ENCODE measurements at regions not wholly inside any gene's neighbourhood (a gene's known extent, or its start where the extent isn't known, plus 50 kb on each side); places are given as distances from the start of the nearest gene placed in this dataset.

DNA sequence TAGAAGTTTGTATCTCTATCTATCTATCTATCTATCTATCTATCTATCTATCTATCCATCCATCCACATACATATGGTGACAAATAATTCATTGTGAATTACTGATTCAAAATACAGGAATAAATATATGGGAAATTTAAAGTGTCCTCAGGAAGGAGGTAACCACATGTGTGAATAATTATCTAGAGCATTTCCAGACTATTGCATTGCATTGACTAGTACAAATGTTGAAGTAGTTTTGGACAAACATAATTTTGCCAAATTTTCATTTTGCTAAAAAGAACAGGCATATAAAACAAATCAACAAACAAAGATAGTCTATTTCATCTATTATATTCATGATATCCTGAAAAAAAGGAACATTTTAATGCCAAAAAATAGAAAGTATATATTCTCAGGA, 192.7 kb downstream of the UTRN start:
- ATAC-seq (no peak), DNase-seq (ENCODE audit: low spot score) (no peak)
- no peaks in the 10 kb centered on the region for H3K4me1 ChIP-seq (ENCODE audit: insufficient read depth)
- Mint-ChIP-seq H3K9me3 (no peaks in the 10 kb centered on the region), H3K4me3 (no peak overlapping the region), H3K36me3 (ENCODE audit: low read depth) (peaks cover 22% of the 10 kb centered on the region), H3K4me1 (no peaks in the 10 kb centered on the region), H3K27me3 (ENCODE audit: insufficient read depth, low read depth, poor library complexity) (peaks cover 3% of the 10 kb centered on the region), H3K27ac (no peak overlapping the region)
- H4K20me1 ChIP-seq (replicated peaks; ENCODE audit: insufficient read depth) = no peaks in the 10 kb centered on the region; the same call in 1 of the 2 replicates
- no peaks in the 10 kb centered on the region for H3K9me2 ChIP-seq (ENCODE audit: insufficient read depth)
- H3K27me3 ChIP-seq (ENCODE audit: insufficient read depth) = no peaks in the 10 kb centered on the region
- no peak overlapping the region for H3K4me2 ChIP-seq
- no peak overlapping the region for H3K27ac ChIP-seq (ENCODE audit: low read depth)
- H3K36me3 ChIP-seq (ENCODE audit: insufficient read depth) = peaks cover 9% of the 10 kb centered on the region; the same call in 1 of the 2 replicates
- H3K79me2 ChIP-seq (replicated peaks; ENCODE audit: insufficient read depth) = no peaks in the 10 kb centered on the region
- TF ChIP-seq STAT1 (IDR thresholded peaks at IDR 0.05; ENCODE audit: unreplicated experiment) (no peak), JUNB (IDR thresholded peaks at IDR 0.05; ENCODE audit: unreplicated experiment) (no peak), NANOG (IDR thresholded peaks at IDR 0.05; ENCODE audit: borderline replicate concordance) (no peak), ZNF331 (CRISPR knock-in tag; IDR thresholded peaks at IDR 0.05; ENCODE audit: low read depth) (no peak), EZH2 (IDR thresholded peaks at IDR 0.05; ENCODE audit: low read depth, unreplicated experiment) (no peak), CREB1 (CRISPR knock-in tag; IDR thresholded peaks at IDR 0.05; ENCODE audit: low read depth) (no peak), ZNF114 (CRISPR knock-in tag; IDR thresholded peaks at IDR 0.05) (no peak), EZH2phosphoT487 (IDR thresholded peaks at IDR 0.05; ENCODE audit: unreplicated experiment) (no peak), POLR2AphosphoS5 (IDR thresholded peaks at IDR 0.05; ENCODE audit: low read depth) (no peak)
- TF ChIP-seq, protein P1, sequence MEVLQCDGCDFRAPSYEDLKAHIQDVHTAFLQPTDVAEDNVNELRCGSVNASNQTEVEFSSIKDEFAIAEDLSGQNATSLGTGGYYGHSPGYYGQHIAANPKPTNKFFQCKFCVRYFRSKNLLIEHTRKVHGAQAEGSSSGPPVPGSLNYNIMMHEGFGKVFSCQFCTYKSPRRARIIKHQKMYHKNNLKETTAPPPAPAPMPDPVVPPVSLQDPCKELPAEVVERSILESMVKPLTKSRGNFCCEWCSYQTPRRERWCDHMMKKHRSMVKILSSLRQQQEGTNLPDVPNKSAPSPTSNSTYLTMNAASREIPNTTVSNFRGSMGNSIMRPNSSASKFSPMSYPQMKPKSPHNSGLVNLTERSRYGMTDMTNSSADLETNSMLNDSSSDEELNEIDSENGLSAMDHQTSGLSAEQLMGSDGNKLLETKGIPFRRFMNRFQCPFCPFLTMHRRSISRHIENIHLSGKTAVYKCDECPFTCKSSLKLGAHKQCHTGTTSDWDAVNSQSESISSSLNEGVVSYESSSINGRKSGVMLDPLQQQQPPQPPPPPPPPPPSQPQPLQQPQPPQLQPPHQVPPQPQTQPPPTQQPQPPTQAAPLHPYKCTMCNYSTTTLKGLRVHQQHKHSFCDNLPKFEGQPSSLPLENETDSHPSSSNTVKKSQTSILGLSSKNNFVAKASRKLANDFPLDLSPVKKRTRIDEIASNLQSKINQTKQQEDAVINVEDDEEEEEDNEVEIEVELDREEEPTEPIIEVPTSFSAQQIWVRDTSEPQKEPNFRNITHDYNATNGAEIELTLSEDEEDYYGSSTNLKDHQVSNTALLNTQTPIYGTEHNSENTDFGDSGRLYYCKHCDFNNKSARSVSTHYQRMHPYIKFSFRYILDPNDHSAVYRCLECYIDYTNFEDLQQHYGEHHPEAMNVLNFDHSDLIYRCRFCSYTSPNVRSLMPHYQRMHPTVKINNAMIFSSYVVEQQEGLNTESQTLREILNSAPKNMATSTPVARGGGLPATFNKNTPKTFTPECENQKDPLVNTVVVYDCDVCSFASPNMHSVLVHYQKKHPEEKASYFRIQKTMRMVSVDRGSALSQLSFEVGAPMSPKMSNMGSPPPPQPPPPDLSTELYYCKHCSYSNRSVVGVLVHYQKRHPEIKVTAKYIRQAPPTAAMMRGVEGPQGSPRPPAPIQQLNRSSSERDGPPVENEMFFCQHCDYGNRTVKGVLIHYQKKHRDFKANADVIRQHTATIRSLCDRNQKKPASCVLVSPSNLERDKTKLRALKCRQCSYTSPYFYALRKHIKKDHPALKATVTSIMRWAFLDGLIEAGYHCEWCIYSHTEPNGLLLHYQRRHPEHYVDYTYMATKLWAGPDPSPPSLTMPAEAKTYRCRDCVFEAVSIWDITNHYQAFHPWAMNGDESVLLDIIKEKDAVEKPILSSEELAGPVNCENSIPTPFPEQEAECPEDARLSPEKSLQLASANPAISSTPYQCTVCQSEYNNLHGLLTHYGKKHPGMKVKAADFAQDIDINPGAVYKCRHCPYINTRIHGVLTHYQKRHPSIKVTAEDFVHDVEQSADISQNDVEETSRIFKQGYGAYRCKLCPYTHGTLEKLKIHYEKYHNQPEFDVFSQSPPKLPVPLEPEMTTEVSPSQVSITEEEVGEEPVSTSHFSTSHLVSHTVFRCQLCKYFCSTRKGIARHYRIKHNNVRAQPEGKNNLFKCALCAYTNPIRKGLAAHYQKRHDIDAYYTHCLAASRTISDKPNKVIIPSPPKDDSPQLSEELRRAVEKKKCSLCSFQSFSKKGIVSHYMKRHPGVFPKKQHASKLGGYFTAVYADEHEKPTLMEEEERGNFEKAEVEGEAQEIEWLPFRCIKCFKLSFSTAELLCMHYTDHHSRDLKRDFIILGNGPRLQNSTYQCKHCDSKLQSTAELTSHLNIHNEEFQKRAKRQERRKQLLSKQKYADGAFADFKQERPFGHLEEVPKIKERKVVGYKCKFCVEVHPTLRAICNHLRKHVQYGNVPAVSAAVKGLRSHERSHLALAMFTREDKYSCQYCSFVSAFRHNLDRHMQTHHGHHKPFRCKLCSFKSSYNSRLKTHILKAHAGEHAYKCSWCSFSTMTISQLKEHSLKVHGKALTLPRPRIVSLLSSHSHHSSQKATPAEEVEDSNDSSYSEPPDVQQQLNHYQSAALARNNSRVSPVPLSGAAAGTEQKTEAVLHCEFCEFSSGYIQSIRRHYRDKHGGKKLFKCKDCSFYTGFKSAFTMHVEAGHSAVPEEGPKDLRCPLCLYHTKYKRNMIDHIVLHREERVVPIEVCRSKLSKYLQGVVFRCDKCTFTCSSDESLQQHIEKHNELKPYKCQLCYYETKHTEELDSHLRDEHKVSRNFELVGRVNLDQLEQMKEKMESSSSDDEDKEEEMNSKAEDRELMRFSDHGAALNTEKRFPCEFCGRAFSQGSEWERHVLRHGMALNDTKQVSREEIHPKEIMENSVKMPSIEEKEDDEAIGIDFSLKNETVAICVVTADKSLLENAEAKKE (CRISPR knock-in tag; IDR thresholded peaks at IDR 0.05) = no peak
- TF ChIP-seq, protein P2, sequence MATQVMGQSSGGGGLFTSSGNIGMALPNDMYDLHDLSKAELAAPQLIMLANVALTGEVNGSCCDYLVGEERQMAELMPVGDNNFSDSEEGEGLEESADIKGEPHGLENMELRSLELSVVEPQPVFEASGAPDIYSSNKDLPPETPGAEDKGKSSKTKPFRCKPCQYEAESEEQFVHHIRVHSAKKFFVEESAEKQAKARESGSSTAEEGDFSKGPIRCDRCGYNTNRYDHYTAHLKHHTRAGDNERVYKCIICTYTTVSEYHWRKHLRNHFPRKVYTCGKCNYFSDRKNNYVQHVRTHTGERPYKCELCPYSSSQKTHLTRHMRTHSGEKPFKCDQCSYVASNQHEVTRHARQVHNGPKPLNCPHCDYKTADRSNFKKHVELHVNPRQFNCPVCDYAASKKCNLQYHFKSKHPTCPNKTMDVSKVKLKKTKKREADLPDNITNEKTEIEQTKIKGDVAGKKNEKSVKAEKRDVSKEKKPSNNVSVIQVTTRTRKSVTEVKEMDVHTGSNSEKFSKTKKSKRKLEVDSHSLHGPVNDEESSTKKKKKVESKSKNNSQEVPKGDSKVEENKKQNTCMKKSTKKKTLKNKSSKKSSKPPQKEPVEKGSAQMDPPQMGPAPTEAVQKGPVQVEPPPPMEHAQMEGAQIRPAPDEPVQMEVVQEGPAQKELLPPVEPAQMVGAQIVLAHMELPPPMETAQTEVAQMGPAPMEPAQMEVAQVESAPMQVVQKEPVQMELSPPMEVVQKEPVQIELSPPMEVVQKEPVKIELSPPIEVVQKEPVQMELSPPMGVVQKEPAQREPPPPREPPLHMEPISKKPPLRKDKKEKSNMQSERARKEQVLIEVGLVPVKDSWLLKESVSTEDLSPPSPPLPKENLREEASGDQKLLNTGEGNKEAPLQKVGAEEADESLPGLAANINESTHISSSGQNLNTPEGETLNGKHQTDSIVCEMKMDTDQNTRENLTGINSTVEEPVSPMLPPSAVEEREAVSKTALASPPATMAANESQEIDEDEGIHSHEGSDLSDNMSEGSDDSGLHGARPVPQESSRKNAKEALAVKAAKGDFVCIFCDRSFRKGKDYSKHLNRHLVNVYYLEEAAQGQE (IDR thresholded peaks at IDR 0.05; ENCODE audit: unreplicated experiment) = no peak
- TF ChIP-seq, protein P3, sequence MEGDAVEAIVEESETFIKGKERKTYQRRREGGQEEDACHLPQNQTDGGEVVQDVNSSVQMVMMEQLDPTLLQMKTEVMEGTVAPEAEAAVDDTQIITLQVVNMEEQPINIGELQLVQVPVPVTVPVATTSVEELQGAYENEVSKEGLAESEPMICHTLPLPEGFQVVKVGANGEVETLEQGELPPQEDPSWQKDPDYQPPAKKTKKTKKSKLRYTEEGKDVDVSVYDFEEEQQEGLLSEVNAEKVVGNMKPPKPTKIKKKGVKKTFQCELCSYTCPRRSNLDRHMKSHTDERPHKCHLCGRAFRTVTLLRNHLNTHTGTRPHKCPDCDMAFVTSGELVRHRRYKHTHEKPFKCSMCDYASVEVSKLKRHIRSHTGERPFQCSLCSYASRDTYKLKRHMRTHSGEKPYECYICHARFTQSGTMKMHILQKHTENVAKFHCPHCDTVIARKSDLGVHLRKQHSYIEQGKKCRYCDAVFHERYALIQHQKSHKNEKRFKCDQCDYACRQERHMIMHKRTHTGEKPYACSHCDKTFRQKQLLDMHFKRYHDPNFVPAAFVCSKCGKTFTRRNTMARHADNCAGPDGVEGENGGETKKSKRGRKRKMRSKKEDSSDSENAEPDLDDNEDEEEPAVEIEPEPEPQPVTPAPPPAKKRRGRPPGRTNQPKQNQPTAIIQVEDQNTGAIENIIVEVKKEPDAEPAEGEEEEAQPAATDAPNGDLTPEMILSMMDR (conservative IDR thresholded peaks at IDR 0.05; ENCODE audit: low read depth in 2 of 2) = no peak
- TF ChIP-seq, protein P4, sequence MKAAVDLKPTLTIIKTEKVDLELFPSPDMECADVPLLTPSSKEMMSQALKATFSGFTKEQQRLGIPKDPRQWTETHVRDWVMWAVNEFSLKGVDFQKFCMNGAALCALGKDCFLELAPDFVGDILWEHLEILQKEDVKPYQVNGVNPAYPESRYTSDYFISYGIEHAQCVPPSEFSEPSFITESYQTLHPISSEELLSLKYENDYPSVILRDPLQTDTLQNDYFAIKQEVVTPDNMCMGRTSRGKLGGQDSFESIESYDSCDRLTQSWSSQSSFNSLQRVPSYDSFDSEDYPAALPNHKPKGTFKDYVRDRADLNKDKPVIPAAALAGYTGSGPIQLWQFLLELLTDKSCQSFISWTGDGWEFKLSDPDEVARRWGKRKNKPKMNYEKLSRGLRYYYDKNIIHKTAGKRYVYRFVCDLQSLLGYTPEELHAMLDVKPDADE (IDR thresholded peaks at IDR 0.05) = no peak
- no peaks in the 10 kb centered on the region for H3F3A ChIP-seq (replicated peaks; ENCODE audit: low read depth)
- no peak overlapping the region for H2AFZ ChIP-seq
- H3K4me3 ChIP-seq = no peak overlapping the region

All from GM23338 (cell line).